ENCODE measurements at regions not wholly inside any gene's neighbourhood (a gene's known extent, or its start where the extent isn't known, plus 50 kb on each side); places are given as distances from the start of the nearest gene placed in this dataset.
A peak's percentile ranks its signal among the peaks of the same experiment; 100 is the strongest.

GRCh38 chr14:49999146-49999761 is 106.4 kb downstream of the ARF6 start:
- DNase-seq (ENCODE audit: low spot score) = peak; percentile 83

GRCh38 chr14:49999826-50000379 is 107.0 kb downstream of the ARF6 start:
- DNase-seq (ENCODE audit: low spot score) = no peak

- DNase-seq (ENCODE audit: low spot score) = peak; percentile 83
These were observed 107.7 kb downstream of the ARF6 start for GRCh38 chr14:50000380-50001150.

- DNase-seq (ENCODE audit: low spot score) = peak; percentile 87
These were observed 108.5 kb downstream of the ARF6 start for GRCh38 chr14:50001151-50001998.

- DNase-seq (ENCODE audit: low spot score) = no peak
These were observed 109.4 kb downstream of the ARF6 start for GRCh38 chr14:50001999-50002925.

GRCh38 chr14:50002926-50003212 is 110.0 kb downstream of the ARF6 start:
- DNase-seq (ENCODE audit: low spot score) = no peak

GRCh38 chr14:50003213-50004021 is 110.5 kb downstream of the ARF6 start:
- DNase-seq (ENCODE audit: low spot score) = peak; percentile 70

- DNase-seq (ENCODE audit: low spot score) = no peak
These were observed 110.2 kb downstream of the VCPKMT start for GRCh38 chr14:50006141-50006540.

GRCh38 chr14:50007123-50007903 is 109.1 kb downstream of the VCPKMT start:
- DNase-seq (ENCODE audit: low spot score) = no peak

- no peak for DNase-seq (ENCODE audit: low spot score)
These were observed 107.8 kb downstream of the VCPKMT start for GRCh38 chr14:50008562-50008961.

- DNase-seq (ENCODE audit: low spot score) = no peak
These were observed 107.4 kb downstream of the VCPKMT start for GRCh38 chr14:50008974-50009373.

- DNase-seq (ENCODE audit: low spot score) = peak; percentile 53
These were observed 105.6 kb downstream of the VCPKMT start for GRCh38 chr14:50010752-50011151.

GRCh38 chr14:50011242-50011641 is 105.1 kb downstream of the VCPKMT start:
- DNase-seq (ENCODE audit: low spot score) = no peak

- DNase-seq (ENCODE audit: low spot score) = peak; percentile 68
These were observed 103.7 kb downstream of the VCPKMT start for GRCh38 chr14:50012644-50013043.

GRCh38 chr14:50013198-50013918 is 103.0 kb downstream of the VCPKMT start:
- no peak for DNase-seq (ENCODE audit: low spot score)

- DNase-seq (ENCODE audit: low spot score) = no peak
These were observed 102.4 kb downstream of the VCPKMT start for GRCh38 chr14:50013934-50014333.

- DNase-seq (ENCODE audit: low spot score) = no peak
These were observed 101.5 kb downstream of the VCPKMT start for GRCh38 chr14:50014809-50015430.

- no peak for DNase-seq (ENCODE audit: low spot score)
These were observed 100.7 kb downstream of the VCPKMT start for GRCh38 chr14:50015716-50016115.
